GM19468 (cell line): ENCODE measurements at regions not wholly inside any gene's neighbourhood (a gene's known extent, or its start where the extent isn't known, plus 50 kb on each side); places are given as distances from the start of the nearest gene placed in this dataset.
"Not testable (repeated sequence)": the region's sequence is repeated elsewhere in the genome, so short reads cannot be mapped to it uniquely, and the experiment has no call there.

ENCODE experiments used
- ATAC-seq: cut with Tn5 transposase; IDR thresholded peaks from one replicate; pipeline ENCODE4 v1.9.1; 2021; ENCODE audit warnings: mild to moderate bottlenecking, moderate library complexity, moderate number of reproducible peaks; ENCODE audit not compliant: unreplicated experiment; ENCODE audit errors: extremely low read depth

GRCh38 chr1:70490153-70490552 is 79.1 kb downstream of the CTH start:
- ATAC-seq, result no peak

DNA sequence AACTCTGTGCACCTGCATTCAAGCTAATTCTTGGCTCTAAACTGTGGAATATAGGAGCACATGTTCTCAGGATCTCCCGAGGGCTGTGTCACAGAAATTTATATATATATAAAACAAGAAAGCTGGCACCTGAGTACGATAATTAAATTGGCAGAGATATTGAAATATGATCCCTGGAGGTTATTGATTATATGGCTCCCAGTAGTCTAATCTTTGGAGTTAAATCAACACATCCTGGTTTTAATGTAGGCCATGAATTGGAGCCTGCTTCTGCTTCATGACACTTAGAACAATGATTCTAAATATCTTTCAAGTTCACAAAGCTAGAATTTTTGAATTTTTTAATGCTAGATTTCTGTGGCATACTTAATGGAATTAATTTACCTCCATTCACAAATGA is 84.3 kb downstream of the CTH start:
- no peak for ATAC-seq

- no peak for ATAC-seq
Measured at GRCh38 chr1:70496181-70496580, 85.1 kb downstream of the CTH start.

GRCh38 chr1:70497152-70497551 is 86.1 kb downstream of the CTH start:
- no peak for ATAC-seq

DNA sequence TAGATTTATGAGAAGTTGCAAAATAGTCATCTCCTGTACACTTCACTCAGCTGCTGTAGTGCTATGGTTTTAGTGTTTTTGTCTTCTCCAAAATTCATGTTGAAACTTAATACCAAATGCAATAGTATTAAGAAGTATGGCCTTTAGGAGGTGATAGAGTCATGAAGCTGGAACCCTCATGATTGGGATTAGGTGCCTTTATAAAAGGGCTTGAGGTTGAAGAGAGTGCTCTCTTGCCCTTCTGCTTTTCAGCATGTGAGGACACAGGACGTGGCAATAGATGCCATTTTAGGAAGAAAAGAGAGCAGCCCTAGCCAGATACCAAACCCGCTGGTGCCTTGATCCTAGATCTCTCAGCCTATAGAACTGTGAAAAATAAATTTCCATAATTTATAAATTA is 87.6 kb downstream of the CTH start:
- ATAC-seq, result no peak

GRCh38 chr1:70499695-70500094 is 88.6 kb downstream of the CTH start:
- no peak for ATAC-seq

DNA sequence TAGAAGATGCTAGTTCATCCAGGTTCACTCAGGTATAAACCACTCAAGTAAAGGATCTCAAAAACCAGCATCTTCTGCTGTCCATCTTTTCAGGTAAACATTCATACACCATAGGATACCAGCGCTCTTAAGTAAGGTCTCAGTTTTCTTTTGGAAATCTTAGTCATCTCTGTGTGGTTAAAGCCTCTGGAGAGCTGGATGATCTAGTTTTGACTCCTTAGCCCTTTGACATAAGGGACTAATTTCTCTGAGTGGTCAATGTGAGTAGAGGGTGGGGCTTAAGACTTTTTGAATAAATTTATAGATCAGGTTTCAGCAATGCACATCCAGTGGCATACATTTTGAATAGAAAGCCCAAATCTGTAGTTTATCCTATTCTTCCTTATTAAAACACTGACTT is 92.3 kb downstream of the CTH start:
- ATAC-seq, result no peak

DNA sequence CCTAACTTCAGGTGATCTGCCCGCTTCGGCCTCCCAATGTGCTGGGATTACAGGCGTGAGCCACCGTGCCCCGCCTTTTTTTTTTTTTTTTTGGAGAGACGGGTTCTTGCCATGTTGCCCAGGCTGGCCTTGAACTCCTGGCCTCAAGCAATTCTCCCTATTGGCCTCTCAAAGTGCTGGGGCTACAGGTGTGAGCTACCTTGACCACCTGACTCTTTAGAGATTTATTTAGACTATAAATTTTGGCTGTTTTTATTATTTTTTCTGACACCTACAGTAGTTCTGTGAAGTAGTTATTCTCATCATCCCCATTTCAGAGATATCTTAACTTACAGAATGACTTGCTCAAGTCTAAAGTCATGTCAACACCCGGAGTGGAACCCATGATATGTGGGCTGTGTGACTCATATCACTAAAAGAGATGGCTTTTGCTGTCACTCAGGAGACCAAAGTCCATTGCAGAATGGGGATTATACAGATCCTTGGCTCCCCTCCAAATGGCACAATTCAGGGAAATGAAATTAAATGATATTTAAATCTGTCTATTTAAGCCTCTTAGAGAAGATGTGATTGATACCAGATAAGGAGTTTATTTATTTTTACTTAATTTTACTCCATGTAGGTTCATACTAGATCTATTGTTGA is 93.2 kb downstream of the CTH start:
- peak; percentile 86 for ATAC-seq

- no peak for ATAC-seq
Measured at GRCh38 chr1:70504821-70505193, 93.7 kb downstream of the CTH start.

- not testable (repeated sequence) for ATAC-seq
Measured at GRCh38 chr1:70507991-70508390, 96.9 kb downstream of the CTH start.

- peak; percentile 87 for ATAC-seq
Measured at GRCh38 chr1:70509996-70510876, 99.2 kb downstream of the CTH start.

DNA sequence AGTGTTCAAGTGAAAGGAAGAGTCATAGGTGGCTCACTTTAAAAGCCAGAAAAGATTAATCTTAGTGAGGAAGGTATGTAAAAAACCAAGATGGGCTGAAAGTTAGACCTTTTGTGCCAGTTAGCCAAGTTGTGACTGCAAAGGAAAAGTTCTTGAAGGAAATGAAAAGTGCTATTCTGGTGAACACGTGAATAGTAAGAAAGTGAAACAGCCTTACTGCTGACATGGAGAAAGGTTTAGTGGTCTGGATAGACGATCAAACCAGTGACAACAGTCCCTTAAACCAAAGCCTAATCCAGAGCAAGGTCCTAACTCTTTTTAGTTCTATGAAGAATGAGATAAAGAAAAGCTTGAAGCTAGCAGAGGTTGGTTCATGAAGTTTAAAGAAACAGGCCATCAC is 106.4 kb downstream of the CTH start:
- ATAC-seq, result no peak

- no peak for ATAC-seq
Measured at GRCh38 chr1:70518106-70518505, 107.0 kb downstream of the CTH start.

DNA sequence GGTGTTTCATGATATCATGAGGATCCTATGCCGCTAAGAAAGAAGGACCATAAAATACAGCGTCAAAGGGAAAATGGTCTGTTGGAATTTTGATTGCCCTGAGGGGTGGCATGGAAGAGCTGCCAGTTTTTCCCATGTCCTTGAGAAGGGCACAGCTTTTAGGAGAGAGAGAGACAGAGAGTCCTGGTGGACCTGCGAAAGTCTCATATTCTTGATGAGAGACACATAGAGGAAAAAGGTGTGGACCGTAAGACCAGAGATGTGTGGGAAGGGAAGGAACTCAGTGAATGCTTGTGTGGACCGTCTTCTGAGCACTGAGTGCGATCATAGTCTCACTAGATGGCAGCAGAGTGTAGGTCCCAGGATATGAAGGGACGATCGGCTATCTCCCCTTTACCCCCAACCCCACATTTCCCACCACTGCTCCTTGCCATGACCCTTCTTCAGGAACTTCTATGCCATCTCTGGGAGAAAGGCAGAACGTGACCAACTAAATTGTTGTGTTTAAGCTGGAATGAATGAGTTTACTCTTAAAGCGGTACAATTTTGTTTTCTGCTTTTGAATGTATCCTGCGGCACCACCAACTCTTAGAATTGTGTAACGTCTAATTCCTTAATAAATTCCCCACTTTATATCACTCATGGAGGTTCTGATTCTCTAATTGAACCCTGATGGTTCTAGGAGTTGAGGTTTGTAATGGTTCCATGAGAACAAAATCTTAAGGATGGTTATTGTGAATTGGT is 117.7 kb downstream of the CTH start:
- ATAC-seq, result peak; percentile 34

GRCh38 chr1:70536708-70537366 is 125.8 kb downstream of the CTH start:
- no peak for ATAC-seq

DNA sequence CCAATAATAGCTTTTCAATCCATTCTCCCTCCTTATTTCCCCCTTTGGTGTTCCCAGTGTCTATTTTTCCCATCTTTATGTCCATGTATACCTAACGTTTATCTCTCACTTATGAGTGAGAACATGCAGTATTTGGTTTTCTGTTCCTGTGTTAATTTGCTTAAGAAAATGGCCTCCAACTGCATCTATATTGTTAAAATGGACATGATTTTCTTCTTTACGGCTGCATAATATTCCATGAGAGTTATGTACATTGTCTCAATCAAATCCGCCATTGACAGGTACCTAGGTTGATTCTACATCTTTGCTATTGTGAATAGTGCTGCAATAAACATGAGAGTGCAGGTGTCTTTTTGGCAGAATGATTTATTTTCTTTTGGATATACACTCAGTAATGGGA is 126.7 kb downstream of the CTH start:
- no peak for ATAC-seq

DNA sequence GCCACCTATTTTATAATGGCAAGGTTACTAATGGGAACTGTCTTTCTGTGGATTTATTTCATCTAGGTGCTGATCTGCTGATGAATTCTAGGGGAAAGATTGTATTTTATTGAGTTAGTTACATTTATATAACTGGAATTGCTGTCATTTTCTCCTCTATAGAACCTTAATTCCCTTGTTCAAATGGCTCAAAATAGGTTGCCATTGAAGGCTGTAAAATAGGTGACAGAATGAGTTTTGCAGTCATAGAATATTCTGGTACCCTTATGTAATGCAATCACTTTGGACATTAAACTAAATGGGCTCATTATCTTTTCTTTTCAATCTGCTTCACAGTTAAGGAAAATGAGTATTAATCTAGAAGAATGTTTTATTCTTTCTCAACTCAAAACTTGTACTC is 131.0 kb downstream of the CTH start:
- no peak for ATAC-seq

DNA sequence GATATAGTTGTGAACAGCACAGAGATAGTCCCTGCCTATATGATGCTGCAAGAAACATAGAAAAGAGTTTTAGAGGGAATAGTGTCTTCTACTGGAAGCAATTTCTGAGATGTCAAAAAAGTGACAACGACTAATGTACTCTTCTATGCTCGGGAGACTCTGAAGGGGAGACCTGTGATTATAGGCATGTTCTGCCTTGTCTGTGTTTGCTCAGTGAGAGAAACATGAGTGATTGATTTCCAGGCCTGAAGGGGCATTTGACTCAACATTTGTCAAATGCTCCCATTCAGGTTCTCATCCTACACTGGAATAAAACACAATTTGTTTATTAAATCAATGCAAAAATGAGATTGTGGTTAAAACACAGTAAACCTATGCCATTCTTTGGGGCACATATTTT is 131.8 kb downstream of the CTH start:
- no peak for ATAC-seq

DNA sequence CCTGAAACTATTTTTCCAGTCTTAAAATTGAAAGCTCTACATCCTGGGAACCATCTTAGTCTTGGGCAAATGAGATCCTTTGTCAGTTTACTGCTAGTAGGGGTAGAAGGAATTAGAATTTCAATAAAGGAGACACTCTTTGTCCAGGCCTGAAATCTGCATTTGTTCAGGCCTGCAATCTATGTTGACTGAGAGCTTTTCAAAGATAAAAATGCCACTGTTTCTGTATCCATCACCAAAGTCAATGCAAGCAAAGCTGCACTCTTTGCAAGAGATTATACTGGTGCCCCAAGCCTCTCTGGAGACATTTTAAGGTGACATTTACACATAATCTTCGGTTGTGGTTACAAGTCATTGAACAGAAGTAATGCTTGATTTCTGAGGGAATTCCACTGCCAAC is 135.7 kb downstream of the CTH start:
- no peak for ATAC-seq

DNA sequence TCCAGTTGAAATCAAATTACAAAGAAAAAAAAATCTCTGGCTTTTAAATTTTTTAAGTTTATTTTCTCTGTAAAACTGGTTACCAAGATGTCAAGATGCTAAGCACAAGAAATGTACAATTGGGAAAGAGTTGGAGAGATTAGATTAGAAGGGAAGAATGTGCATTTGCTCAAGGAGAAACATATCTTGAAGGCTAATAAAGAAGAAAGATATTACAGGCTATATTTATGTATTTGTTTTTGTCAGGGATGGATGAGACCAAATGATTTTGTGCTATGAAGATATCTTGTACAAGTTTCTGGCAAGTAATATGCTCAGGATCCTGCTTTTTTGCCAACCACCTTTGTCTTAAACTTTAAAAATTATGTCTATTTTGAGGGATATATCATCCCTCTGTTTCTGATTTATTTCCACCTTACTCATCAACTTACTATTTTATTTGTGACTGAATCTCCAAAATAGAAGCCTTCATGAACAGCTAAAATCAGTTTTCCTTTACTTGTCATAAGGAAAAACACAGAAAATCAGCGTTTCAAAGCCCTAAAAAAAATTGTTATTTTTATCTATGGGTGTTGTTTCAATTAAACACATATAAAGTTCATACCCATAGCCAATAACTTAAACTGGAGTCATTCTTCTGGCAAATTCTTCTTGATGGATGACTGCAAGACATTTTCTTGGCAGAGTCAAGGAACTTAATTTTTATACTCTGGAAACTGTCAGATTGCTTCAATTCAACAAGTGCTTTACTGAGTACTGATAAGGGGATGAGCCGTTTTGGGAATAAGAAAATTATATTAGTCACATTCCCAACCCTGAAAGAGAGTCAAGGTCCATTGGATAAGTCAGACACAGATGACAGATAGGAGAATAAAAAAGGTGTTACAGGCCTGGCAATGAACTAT is 141.8 kb downstream of the CTH start:
- no peak for ATAC-seq
